IMR-90 (cell line): ENCODE measurements at regions not wholly inside any gene's neighbourhood (a gene's known extent, or its start where the extent isn't known, plus 50 kb on each side); places are given as distances from the start of the nearest gene placed in this dataset.

ENCODE experiments used
- ATAC-seq: fragments of 200-7000 bp; cut with Tn5 transposase; 2 replicates; pipeline ENCODE4 v1.9.1; 2020; ENCODE audit warnings: low read depth, mild to moderate bottlenecking, moderate library complexity
- BruUV-seq: library from RNA; stranded (reverse); fragments of 400-500 nt; replicated peaks from 2 replicates; lab custom pipeline; 2021; lab: Mats Ljungman, UMichigan
- CTCF ChIA-PET: fragments of 300-600 bp; formaldehyde crosslinking; extraction: SDS; loops from one replicate; lab custom pipeline; 2021; ENCODE audit warnings: antibody characterized with exemption; lab: Yijun Ruan, JAX
- POLR2A ChIA-PET: fragments of 300-600 bp; sonication (Branson Sonifier 250); formaldehyde crosslinking; loops from one replicate; lab custom pipeline; 2022; ENCODE audit warnings: antibody characterized with exemption; ENCODE audit not compliant: unreplicated experiment; lab: Charles Lee
- DNase-seq: peaks from one replicate; pipeline ENCODE4 v3.0.0; 2013
- H2AFZ ChIP-seq: replicated peaks from 2 replicates; pipeline ENCODE3; 2013; ENCODE audit warnings: low read length, mild to moderate bottlenecking; ENCODE audit not compliant: poor library complexity
- H2AK5ac ChIP-seq: 2 replicates; pipeline ENCODE4 v1.6.1; 2013; ENCODE audit warnings: low read depth, low read length, inconsistent platforms
- H2AK9ac ChIP-seq: replicated peaks from 2 replicates; pipeline ENCODE3; 2013; ENCODE audit warnings: mild to moderate bottlenecking, low read depth, low read length, moderate library complexity; ENCODE audit not compliant: poor library complexity
- H2BK120ac ChIP-seq: 2 replicates; pipeline ENCODE4 v1.6.1; 2013; ENCODE audit warnings: low read depth, low read length, inconsistent platforms
- H2BK15ac ChIP-seq: 3 replicates; pipeline ENCODE4 v1.6.1; 2013; ENCODE audit warnings: low read depth, low read length, inconsistent platforms
- H2BK20ac ChIP-seq: 2 replicates; pipeline ENCODE4 v1.6.1; 2013; ENCODE audit warnings: low read depth, mild to moderate bottlenecking, inconsistent platforms, low read length, moderate library complexity
- H2BK5ac ChIP-seq: 2 replicates; pipeline ENCODE4 v1.6.1; 2013; ENCODE audit warnings: mild to moderate bottlenecking, low read depth, low read length, inconsistent platforms; ENCODE audit not compliant: poor library complexity, severe bottlenecking
- H3K14ac ChIP-seq: replicated peaks from 2 replicates; pipeline ENCODE4 v1.6.1; 2013; ENCODE audit warnings: low read depth, low read length, inconsistent platforms
- H3K18ac ChIP-seq: 2 replicates; pipeline ENCODE4 v1.6.1; 2013; ENCODE audit warnings: low read depth, low read length, control low read depth
- H3K23ac ChIP-seq: 2 replicates; pipeline ENCODE4 v1.6.1; 2013; ENCODE audit warnings: low read depth, low read length, inconsistent platforms
- H3K27ac ChIP-seq: 2 replicates; pipeline ENCODE4 v1.5.1; 2013; ENCODE audit warnings: mild to moderate bottlenecking, control low read depth, low read length; ENCODE audit not compliant: insufficient read depth
- H3K27me3 ChIP-seq: 2 replicates; pipeline ENCODE4 v1.6.1; 2013; ENCODE audit warnings: low read length; ENCODE audit not compliant: control insufficient read depth, insufficient read depth
- H3K36me3 ChIP-seq: 2 replicates; pipeline ENCODE4 v1.6.1; 2013; ENCODE audit warnings: low read length, mixed read lengths; ENCODE audit not compliant: control insufficient read depth, insufficient read depth
- H3K4ac ChIP-seq: 2 replicates; pipeline ENCODE4 v1.6.1; 2013; ENCODE audit warnings: low read depth, low read length, inconsistent platforms
- H3K4me1 ChIP-seq: 2 replicates; pipeline ENCODE4 v1.6.1; 2013; ENCODE audit warnings: low read length, mixed read lengths; ENCODE audit not compliant: control insufficient read depth, insufficient read depth
- H3K4me2 ChIP-seq: 2 replicates; pipeline ENCODE4 v1.6.1; 2013; ENCODE audit warnings: low read depth, mild to moderate bottlenecking, control low read depth, low read length, moderate library complexity
- H3K4me3 ChIP-seq: 2 replicates; pipeline ENCODE4 v1.5.1; 2013; ENCODE audit warnings: low read depth, mild to moderate bottlenecking, control low read depth, low read length, moderate library complexity; ENCODE audit not compliant: insufficient read depth
- H3K56ac ChIP-seq: 2 replicates; pipeline ENCODE4 v1.6.1; 2013; ENCODE audit warnings: low read length, inconsistent platforms; ENCODE audit not compliant: insufficient read depth; ENCODE audit errors: extremely low read depth
- H3K79me1 ChIP-seq, 2 experiments: 2 replicates each; pipeline ENCODE4 v1.6.1; 2013; ENCODE audit warnings: low read length in 2 of 2, inconsistent platforms in 1 of 2, low read depth in 1 of 2
- H3K9ac ChIP-seq: 2 replicates; pipeline ENCODE4 v1.6.1; 2013; ENCODE audit warnings: low read depth, low read length, control low read depth
- H3K9me1 ChIP-seq: 2 replicates; pipeline ENCODE4 v1.6.1; 2013; ENCODE audit warnings: low read length, inconsistent platforms; ENCODE audit not compliant: insufficient read depth
- H3K9me3 ChIP-seq: 2 replicates; pipeline ENCODE4 v1.6.1; 2013; ENCODE audit warnings: low read length; ENCODE audit not compliant: control insufficient read depth, insufficient read depth
- H4K20me1 ChIP-seq: 2 replicates; pipeline ENCODE4 v1.6.1; 2013; ENCODE audit warnings: low read length, inconsistent platforms; ENCODE audit not compliant: insufficient read depth
- H4K5ac ChIP-seq: 2 replicates; pipeline ENCODE4 v1.6.1; 2013; ENCODE audit warnings: mild to moderate bottlenecking, low read depth, low read length, control low read depth
- H4K8ac ChIP-seq, 2 experiments: 2 replicates each; pipeline ENCODE4 v1.6.1; 2013; ENCODE audit warnings: low read depth in 2 of 2, low read length in 2 of 2, control low read depth in 1 of 2, inconsistent platforms in 1 of 2
- H4K91ac ChIP-seq: 2 replicates; pipeline ENCODE4 v1.6.1; 2013; ENCODE audit warnings: low read depth, low read length, inconsistent platforms; ENCODE audit not compliant: insufficient read depth
- BHLHE40 ChIP-seq: fragments of 150-350 bp; IDR thresholded peaks from 2 replicates; pipeline ENCODE4 v1.6.1; 2016; ENCODE audit warnings: mild to moderate bottlenecking, low read depth, low read length
- CEBPB ChIP-seq: IDR thresholded peaks from 2 replicates; pipeline ENCODE4 v1.6.1; 2012; ENCODE audit warnings: low read depth, low read length, improper control_type of control experiment
- CHD1 ChIP-seq: IDR thresholded peaks from 2 replicates; pipeline ENCODE4 v1.6.1; 2012; ENCODE audit warnings: low read depth, low read length, improper control_type of control experiment
- CTCF ChIP-seq: conservative IDR thresholded peaks from 2 replicates; pipeline ENCODE4 v1.5.1; 2012; ENCODE audit warnings: mild to moderate bottlenecking, low read depth, low read length, improper control_type of control experiment
- ELK1 ChIP-seq: fragments of 150-350 bp; IDR thresholded peaks from 2 replicates; pipeline ENCODE4 v1.6.1; 2016; ENCODE audit warnings: low read depth, mild to moderate bottlenecking, low read length, moderate library complexity, borderline replicate concordance
- FOS ChIP-seq: fragments of 150-350 bp; IDR thresholded peaks from 2 replicates; pipeline ENCODE4 v1.6.1; 2016; ENCODE audit warnings: low read depth, low read length
- MAFK ChIP-seq: IDR thresholded peaks from 2 replicates; pipeline ENCODE4 v1.6.1; 2012; ENCODE audit warnings: low read depth, low read length, improper control_type of control experiment
- MAZ ChIP-seq: IDR thresholded peaks from 2 replicates; pipeline ENCODE4 v1.6.1; 2012; ENCODE audit warnings: low read depth, mild to moderate bottlenecking, low read length, improper control_type of control experiment, moderate library complexity, borderline replicate concordance
- MXI1 ChIP-seq: IDR thresholded peaks from 2 replicates; pipeline ENCODE4 v1.6.1; 2012; ENCODE audit warnings: low read depth, mild to moderate bottlenecking, low read length, moderate library complexity, borderline replicate concordance
- NFE2L2 ChIP-seq: fragments of 150-350 bp; IDR thresholded peaks from 2 replicates; pipeline ENCODE4 v1.6.1; 2016; ENCODE audit warnings: low read depth, mild to moderate bottlenecking, low read length
- POLR2A ChIP-seq: IDR thresholded peaks from 2 replicates; pipeline ENCODE4 v1.6.1; 2012; ENCODE audit warnings: mild to moderate bottlenecking, low read depth, low read length
- RAD21 ChIP-seq: IDR thresholded peaks from 2 replicates; pipeline ENCODE4 v1.6.1; 2012; ENCODE audit warnings: low read length, improper control_type of control experiment
- RCOR1 ChIP-seq: IDR thresholded peaks from 2 replicates; pipeline ENCODE4 v1.6.1; 2012; ENCODE audit warnings: mild to moderate bottlenecking, low read length, improper control_type of control experiment; ENCODE audit not compliant: insufficient replicate concordance
- RFX5 ChIP-seq: IDR thresholded peaks from 2 replicates; pipeline ENCODE4 v1.8.0; 2012; ENCODE audit warnings: low read depth, mild to moderate bottlenecking, low read length, moderate library complexity
- SMC3 ChIP-seq: fragments of 150-350 bp; IDR thresholded peaks from 2 replicates; pipeline ENCODE4 v1.6.1; 2016; ENCODE audit warnings: low read depth, mild to moderate bottlenecking, antibody characterized with exemption, low read length, moderate library complexity
- USF2 ChIP-seq: fragments of 150-350 bp; IDR thresholded peaks from 2 replicates; pipeline ENCODE4 v1.6.1; 2017; ENCODE audit warnings: mild to moderate bottlenecking, antibody characterized with exemption, low read length, low read depth
- WGBS, 2 experiments: methylation state at CpG; one replicate each; pipeline versions ENCODE4 v1.1.5 to v1.1.7; 2013; ENCODE audit warnings: missing lambda C conversion rate in 2 of 2; ENCODE audit not compliant: insufficient read length in 1 of 2; ENCODE audit errors: extremely low coverage in 2 of 2; 5-methylcytosine and 5-hydroxymethylcytosine counted together
- dilution Hi-C: fragments of 300-500 bp; cut with HindIII; formaldehyde crosslinking; loops from one replicate; pipeline ENCODE4 v1.14.3; 2018; ENCODE audit warnings: low sequenced_read_pairs; ENCODE audit not compliant: unreplicated experiment
- in situ Hi-C: fragments of 300-500 bp; cut with MboI; formaldehyde crosslinking; loops from 3 replicates; pipeline ENCODE4 v1.14.3; 2019; ENCODE audit warnings: low sequenced_read_pairs, inconsistent platforms, mixed read lengths
- intact Hi-C: fragments of 100-400 bp; cut with micrococcal nuclease; formaldehyde crosslinking; loops from 2 replicates; pipeline ENCODE4 v1.10.0; 2022

GRCh38 chr13:29958476-29958875, 108.1 kb upstream of the UBL3 start:
- intact Hi-C loops = no loop called here
- Histone ChIP-seq H3K9me3 (no peaks in the 10 kb centered on the region; the same call in none of the 2 replicates), H2BK20ac (no peak overlapping the region), H3K9me1 (peaks cover 3% of the 10 kb centered on the region; the same call in 1 of the 2 replicates), H2AFZ (no peak overlapping the region), H3K14ac (no peak overlapping the region), H3K4ac (no peak overlapping the region), H3K36me3 (no peaks in the 10 kb centered on the region), H3K4me1 (no peaks in the 10 kb centered on the region), H3K9ac (no peak overlapping the region), H3K56ac (no peak overlapping the region), H3K23ac (no peak overlapping the region), H2AK9ac (no peak overlapping the region), H3K18ac (no peak overlapping the region), H3K27me3 (peaks cover 48% of the 10 kb centered on the region), H2BK5ac (no peak overlapping the region), H4K91ac (no peak overlapping the region), H3K27ac (no peak overlapping the region), H3K79me1 (no peaks in the 10 kb centered on the region), H4K20me1 (no peaks in the 10 kb centered on the region), H4K5ac (no peak overlapping the region), H4K8ac (no peak overlapping the region), H2BK120ac (no peak overlapping the region), H2BK15ac (no peak overlapping the region), H2AK5ac (no peak overlapping the region), H3K4me2 (no peak overlapping the region), H3K4me3 (no peak overlapping the region)
- no CpG with 5 or more reads among the region's 3 CpGs for WGBS, 2 experiments
- dilution Hi-C loops = no loop called here
- DNase-seq (no peak), ATAC-seq (no peak)
- no TSS peak for BruUV-seq
- TF ChIP-seq SMC3 = no peak
- no peak for TF ChIP-seq CHD1
- no peak for TF ChIP-seq RCOR1
- no peak for TF ChIP-seq USF2
- TF ChIP-seq RFX5 = no peak
- TF ChIP-seq BHLHE40 = no peak
- TF ChIP-seq MAZ = no peak
- TF ChIP-seq CEBPB = no peak
- no peak for TF ChIP-seq POLR2A
- no peak for TF ChIP-seq NFE2L2
- TF ChIP-seq CTCF = no peak
- no peak for TF ChIP-seq MAFK
- TF ChIP-seq MXI1 = no peak
- no peak for TF ChIP-seq FOS
- no peak for TF ChIP-seq RAD21
- no peak for TF ChIP-seq ELK1
- ChIA-PET CTCF (interaction anchor here (2.0 kb wide), 2 partner anchors 19 to 34 kb away, joined by 5 to 7 read pairs; no protein-coding TSS in a partner anchor), POLR2A (no interaction called here)
- in situ Hi-C loops = no loop called here
